HepG2 (cell line): ENCODE measurements at regions not wholly inside any gene's neighbourhood (a gene's known extent, or its start where the extent isn't known, plus 50 kb on each side); places are given as distances from the start of the nearest gene placed in this dataset.

ENCODE experiments used
- ATAC-seq: fragments of 200-7000 bp; cut with Tn5 transposase; 3 replicates; pipeline ENCODE4 v1.9.1; 2020; ENCODE audit warnings: mild to moderate bottlenecking, moderate library complexity
- BruUV-seq: library from RNA; stranded (reverse); fragments of 400-500 nt; replicated peaks from 2 replicates; lab custom pipeline; 2021; lab: Mats Ljungman, UMichigan
- CTCF ChIA-PET: fragments of 300-600 bp; formaldehyde crosslinking; extraction: SDS; loops from one replicate; lab custom pipeline; 2021; ENCODE audit warnings: low total read pairs, inconsistent platforms, low intra/inter-chr PET ratio; lab: Yijun Ruan, JAX
- POLR2A ChIA-PET: fragments of 350-600 bp; sonication (Branson Sonifier 250); formaldehyde crosslinking; loops from one replicate; lab custom pipeline; 2020; ENCODE audit warnings: antibody characterized with exemption, inconsistent platforms; lab: Yijun Ruan, JAX
- DNase-seq: peaks from one replicate; pipeline ENCODE4 v3.0.0-alpha.2; 2015; ENCODE audit warnings: low spot score
- FAIRE-seq: peaks from 3 replicates; lab custom pipeline; 2011; peaks lifted over from hg19 to GRCh38; lab: Jason Lieb, UNC
- H2AFZ ChIP-seq: one replicate; pipeline ENCODE4 v1.6.1; 2011; ENCODE audit warnings: low read length, inconsistent platforms
- H3K27ac ChIP-seq: fragments of 300-600 bp; 3 replicates; pipeline ENCODE4 v1.8.0; 2011; ENCODE audit warnings: mixed run types, mild to moderate bottlenecking, mixed read lengths, low read length, inconsistent platforms; ENCODE audit not compliant: insufficient read depth; ENCODE audit errors: extremely low read length
- H3K27me3 ChIP-seq, 2 experiments: fragments of 200-600 bp in 1 of 2; 2 replicates in 1 of 2; 3 replicates in 1 of 2; pipeline versions ENCODE4 v1.6.0 to v1.8.0; 2011; ENCODE audit warnings: low read length in 2 of 2, mild to moderate bottlenecking in 2 of 2, moderate library complexity in 2 of 2, inconsistent platforms in 1 of 2; ENCODE audit not compliant: insufficient read depth in 2 of 2, control insufficient read depth in 1 of 2
- H3K36me3 ChIP-seq, 2 experiments: fragments of 200-600 bp in 1 of 2; replicated peaks in 1 of 2; 2 replicates in 1 of 2; 3 replicates in 1 of 2; pipeline versions ENCODE4 v1.5.1 to v1.8.0; 2011; ENCODE audit warnings: low read length in 2 of 2, inconsistent platforms in 1 of 2; ENCODE audit not compliant: insufficient read depth in 2 of 2, control insufficient read depth in 1 of 2
- H3K4me1 ChIP-seq: 2 replicates; pipeline ENCODE4 v1.5.1; 2012; ENCODE audit warnings: low read length, inconsistent platforms; ENCODE audit not compliant: insufficient read depth
- H3K4me2 ChIP-seq: 2 replicates; pipeline ENCODE4 v1.6.0; 2011; ENCODE audit warnings: low read depth, low read length, inconsistent platforms
- H3K4me3 ChIP-seq, 3 experiments: fragments of 200-600 bp in 1 of 3; sonication (generic), shearing (Covaris generic) in 1 of 3; replicated peaks in 1 of 3; 2 replicates each; pipeline ENCODE4 v1.5.1; 2011 to 2016; ENCODE audit warnings: low read length in 3 of 3, inconsistent platforms in 2 of 3, low read depth in 2 of 3, mild to moderate bottlenecking in 2 of 3, control low read depth in 1 of 3, mixed read lengths in 1 of 3; ENCODE audit not compliant: insufficient read depth in 1 of 3
- H3K79me2 ChIP-seq: one replicate; pipeline ENCODE4 v1.6.1; 2011; ENCODE audit warnings: low read length, inconsistent platforms; ENCODE audit not compliant: insufficient read depth
- H3K9ac ChIP-seq: 2 replicates; pipeline ENCODE4 v1.6.0; 2011; ENCODE audit warnings: mild to moderate bottlenecking, low read depth, low read length, inconsistent platforms; ENCODE audit not compliant: insufficient read depth
- H3K9me3 ChIP-seq: 2 replicates; pipeline ENCODE4 v1.5.1; 2012; ENCODE audit warnings: mild to moderate bottlenecking, low read length
- H4K20me1 ChIP-seq: 2 replicates; pipeline ENCODE4 v1.6.0; 2011; ENCODE audit warnings: inconsistent platforms, mild to moderate bottlenecking, low read length, moderate library complexity; ENCODE audit not compliant: insufficient read depth
- CBX5 ChIP-seq: sonication (generic); formaldehyde crosslinking; IDR thresholded peaks from 2 replicates; pipeline ENCODE4 v1.4.0; 2020; ENCODE audit warnings: missing genetic modification reagents, borderline replicate concordance
- FUBP1 ChIP-seq: sonication (generic); formaldehyde crosslinking; IDR thresholded peaks from 2 replicates; pipeline ENCODE4 v1.5.1; 2020; ENCODE audit warnings: missing genetic modification reagents, mild to moderate bottlenecking, borderline replicate concordance
- GATA4 ChIP-seq: sonication (generic); IDR thresholded peaks from 2 replicates; pipeline ENCODE4 v1.6.1; 2016; ENCODE audit warnings: antibody characterized with exemption, low read depth, borderline replicate concordance
- MEIS1 ChIP-seq: sonication (generic); formaldehyde crosslinking; IDR thresholded peaks from 2 replicates; pipeline ENCODE4 v1.9.0; 2021; ENCODE audit warnings: mild to moderate bottlenecking, missing genetic modification reagents, moderate library complexity, borderline replicate concordance
- NFYB ChIP-seq: sonication (generic); formaldehyde crosslinking; IDR thresholded peaks from 2 replicates; pipeline ENCODE4 v1.4.0; 2020; ENCODE audit warnings: missing genetic modification reagents
- NONO ChIP-seq, 2 experiments: fragments of 450-650 bp in 1 of 2; sonication (generic) in 1 of 2; formaldehyde crosslinking in 1 of 2; IDR thresholded peaks in 1 of 2; conservative IDR thresholded peaks in 1 of 2; 2 replicates each; pipeline versions ENCODE4 v1.6.1 to v1.8.0; 2017 to 2022; ENCODE audit warnings: mild to moderate bottlenecking in 1 of 2, missing genetic modification reagents in 1 of 2, moderate library complexity in 1 of 2
- SNRNP70 ChIP-seq: fragments of 200-400 bp; formaldehyde crosslinking; IDR thresholded peaks from 2 replicates; pipeline ENCODE4 v1.6.1; 2017; ENCODE audit warnings: mild to moderate bottlenecking, low read depth, low read length, moderate library complexity
- SUZ12 ChIP-seq: fragments of 150-350 bp; IDR thresholded peaks from 2 replicates; pipeline ENCODE4 v1.6.1; 2014; ENCODE audit warnings: low read depth, low read length
- ZBED4 ChIP-seq: sonication (generic); formaldehyde crosslinking; IDR thresholded peaks from 2 replicates; pipeline ENCODE4 v1.4.0; 2020; ENCODE audit warnings: missing genetic modification reagents, borderline replicate concordance
- ZNF318 ChIP-seq: sonication (generic); formaldehyde crosslinking; IDR thresholded peaks from 2 replicates; pipeline ENCODE4 v1.4.0; 2020; ENCODE audit warnings: mild to moderate bottlenecking, missing genetic modification reagents
- ZNF34 ChIP-seq: sonication (generic); formaldehyde crosslinking; IDR thresholded peaks from 2 replicates; pipeline ENCODE4 v1.4.0; 2020; ENCODE audit warnings: mild to moderate bottlenecking, missing genetic modification reagents, borderline replicate concordance
- WGBS: methylation state at CpG from one replicate; pipeline ENCODE4 v1.1.6; 2017; ENCODE audit warnings: low lambda C conversion rate; 5-methylcytosine and 5-hydroxymethylcytosine counted together
- in situ Hi-C: cut with HindIII; loops from 2 replicates; pipeline ENCODE4 v1.10.0; 2017; ENCODE audit warnings: low pct_unique_long_range_greater_than_20kb; ENCODE audit not compliant: extremely low pct_ligation_motif_present
- intact Hi-C: fragments of 100-400 bp; cut with micrococcal nuclease; formaldehyde crosslinking; loops from one replicate; pipeline ENCODE4 v1.10.0; 2022; ENCODE audit not compliant: unreplicated experiment

- Histone ChIP-seq H3K4me1 (no peaks in the 10 kb centered on the region), H3K79me2 (no peaks in the 10 kb centered on the region), H3K4me2 (no peak overlapping the region), H3K27me3 (no peaks in the 10 kb centered on the region), H3K4me3 (no peak overlapping the region), H3K36me3 (no peaks in the 10 kb centered on the region), H4K20me1 (no peaks in the 10 kb centered on the region), H3K27ac (no peak overlapping the region), H3K9me3 (peaks cover 73% of the 10 kb centered on the region), H2AFZ (no peak overlapping the region), H3K9ac (no peak overlapping the region)
- no peak for DNase-seq
- no peak for ATAC-seq
- ChIA-PET POLR2A (no interaction called here), CTCF (no interaction called here)
- in situ Hi-C loops = no loop called here
- no TSS peak for BruUV-seq
- 0% methylated on average over 1 of the region's 1 CpG for WGBS
- intact Hi-C loops = no loop called here
- FAIRE-seq = no peak
- TF ChIP-seq SNRNP70 (no peak), CBX5 (CRISPR knock-in tag) (no peak), GATA4 (no peak), ZNF318 (CRISPR knock-in tag) (no peak), FUBP1 (no peak), SUZ12 (no peak), NONO (IDR thresholded peaks at IDR 0.05) (no peak), NONO (CRISPR knock-in tag; conservative IDR thresholded peaks at IDR 0.05) (no peak), ZNF34 (CRISPR knock-in tag) (no peak), MEIS1 (CRISPR knock-in tag) (no peak), ZBED4 (CRISPR knock-in tag) (no peak), NFYB (CRISPR knock-in tag) (no peak)
Measured at GRCh38 chr9:11092974-11093373, 480.2 kb upstream of the PTPRD start.
